ENCODE measurements at regions not wholly inside any gene's neighbourhood (a gene's known extent, or its start where the extent isn't known, plus 50 kb on each side); places are given as distances from the start of the nearest gene placed in this dataset.

DNA sequence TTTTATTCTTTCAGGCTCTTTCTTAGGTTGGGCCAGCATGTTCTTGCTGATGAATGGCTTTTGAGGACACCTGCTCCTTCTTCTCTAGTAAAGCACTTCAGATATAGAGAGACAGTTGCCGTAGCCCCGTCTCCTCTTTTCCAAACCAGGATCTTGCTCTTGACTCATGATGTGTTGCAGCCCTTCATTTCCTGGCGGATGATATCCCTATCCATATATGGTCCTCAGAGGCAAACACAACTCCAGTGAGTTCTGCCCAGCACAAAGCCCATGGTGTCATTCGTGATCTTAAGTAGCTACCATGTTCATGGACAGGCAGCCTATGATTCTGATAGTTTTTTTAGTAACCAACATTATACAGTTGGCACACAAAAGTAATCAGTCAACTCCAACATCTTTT, 59.8 kb upstream of the ACSL1 start:
- BruUV-seq (replicated peaks), result no TSS peak
- no peak overlapping the region for H3K9ac ChIP-seq (ENCODE audit: insufficient read depth, low read depth, low read length)
- H3K4me3 ChIP-seq (replicated peaks in 1 of 3; ENCODE audit: insufficient read depth in 1 of 3, low read depth in 2 of 3, low read length in 3 of 3), result peak overlapping the region in 1 of 3 experiments; percentile 22; a peak in 2 of 6 replicates
- H3K27ac ChIP-seq (ENCODE audit: extremely low read length, insufficient read depth, low read length), result peak overlapping the region; percentile 57
- H3K27me3 ChIP-seq (ENCODE audit: control insufficient read depth in 1 of 2, insufficient read depth in 2 of 2, low read length in 2 of 2), result no peaks in the 10 kb centered on the region
- POLR2A ChIA-PET, result interaction anchor here (1.6 to 2.4 kb wide), 2 partner anchors 12 to 72 kb away, joined by 4 to 7 read pairs; no protein-coding TSS in a partner anchor
- CTCF ChIA-PET (ENCODE audit: low intra/inter-chr PET ratio, low total read pairs), result no interaction called here
- ATAC-seq (peak; percentile 14; the same call in 1 of the 3 replicates), FAIRE-seq (no peak), DNase-seq (ENCODE audit: low spot score) (no peak)
- peak overlapping the region; percentile 64 for H3K4me2 ChIP-seq (ENCODE audit: low read depth, low read length)
- no peaks in the 10 kb centered on the region for H4K20me1 ChIP-seq (ENCODE audit: insufficient read depth, low read length)
- no peak overlapping the region for H2AFZ ChIP-seq (ENCODE audit: low read length)
- peaks cover 77% of the 10 kb centered on the region for H3K4me1 ChIP-seq (ENCODE audit: insufficient read depth, low read length)
- in situ Hi-C loops (cut with HindIII; ENCODE audit: extremely low pct_ligation_motif_present, low pct_unique_long_range_greater_than_20kb), result no loop called here
- no peaks in the 10 kb centered on the region for H3K36me3 ChIP-seq (replicated peaks in 1 of 2; ENCODE audit: control insufficient read depth in 1 of 2, insufficient read depth in 2 of 2, low read length in 2 of 2)
- H3K9me3 ChIP-seq (ENCODE audit: low read length), result no peaks in the 10 kb centered on the region
- intact Hi-C loops (cut with micrococcal nuclease; ENCODE audit: unreplicated experiment), result loop anchor here (5.0 kb wide), 1 partner anchor 48 kb away; no protein-coding TSS in a partner anchor
- no peaks in the 10 kb centered on the region for H3K79me2 ChIP-seq (ENCODE audit: insufficient read depth, low read length)
- WGBS (ENCODE audit: low lambda C conversion rate), result 53% methylated on average over 4 of the region's 4 CpGs
- no peak for TF ChIP-seq SUZ12 (IDR thresholded peaks at IDR 0.05; ENCODE audit: low read depth, low read length)
- TF ChIP-seq, protein P1, sequence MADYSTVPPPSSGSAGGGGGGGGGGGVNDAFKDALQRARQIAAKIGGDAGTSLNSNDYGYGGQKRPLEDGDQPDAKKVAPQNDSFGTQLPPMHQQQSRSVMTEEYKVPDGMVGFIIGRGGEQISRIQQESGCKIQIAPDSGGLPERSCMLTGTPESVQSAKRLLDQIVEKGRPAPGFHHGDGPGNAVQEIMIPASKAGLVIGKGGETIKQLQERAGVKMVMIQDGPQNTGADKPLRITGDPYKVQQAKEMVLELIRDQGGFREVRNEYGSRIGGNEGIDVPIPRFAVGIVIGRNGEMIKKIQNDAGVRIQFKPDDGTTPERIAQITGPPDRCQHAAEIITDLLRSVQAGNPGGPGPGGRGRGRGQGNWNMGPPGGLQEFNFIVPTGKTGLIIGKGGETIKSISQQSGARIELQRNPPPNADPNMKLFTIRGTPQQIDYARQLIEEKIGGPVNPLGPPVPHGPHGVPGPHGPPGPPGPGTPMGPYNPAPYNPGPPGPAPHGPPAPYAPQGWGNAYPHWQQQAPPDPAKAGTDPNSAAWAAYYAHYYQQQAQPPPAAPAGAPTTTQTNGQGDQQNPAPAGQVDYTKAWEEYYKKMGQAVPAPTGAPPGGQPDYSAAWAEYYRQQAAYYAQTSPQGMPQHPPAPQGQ (CRISPR knock-in tag; IDR thresholded peaks at IDR 0.05; ENCODE audit: borderline replicate concordance), result no peak
- TF ChIP-seq CEBPG (CRISPR knock-in tag; IDR thresholded peaks at IDR 0.05), result no peak
- TF ChIP-seq ZNF512B (CRISPR knock-in tag; IDR thresholded peaks at IDR 0.05; ENCODE audit: borderline replicate concordance), result no peak
- TF ChIP-seq SCMH1 (CRISPR knock-in tag; IDR thresholded peaks at IDR 0.05; ENCODE audit: borderline replicate concordance), result no peak
- TF ChIP-seq, protein P2, sequence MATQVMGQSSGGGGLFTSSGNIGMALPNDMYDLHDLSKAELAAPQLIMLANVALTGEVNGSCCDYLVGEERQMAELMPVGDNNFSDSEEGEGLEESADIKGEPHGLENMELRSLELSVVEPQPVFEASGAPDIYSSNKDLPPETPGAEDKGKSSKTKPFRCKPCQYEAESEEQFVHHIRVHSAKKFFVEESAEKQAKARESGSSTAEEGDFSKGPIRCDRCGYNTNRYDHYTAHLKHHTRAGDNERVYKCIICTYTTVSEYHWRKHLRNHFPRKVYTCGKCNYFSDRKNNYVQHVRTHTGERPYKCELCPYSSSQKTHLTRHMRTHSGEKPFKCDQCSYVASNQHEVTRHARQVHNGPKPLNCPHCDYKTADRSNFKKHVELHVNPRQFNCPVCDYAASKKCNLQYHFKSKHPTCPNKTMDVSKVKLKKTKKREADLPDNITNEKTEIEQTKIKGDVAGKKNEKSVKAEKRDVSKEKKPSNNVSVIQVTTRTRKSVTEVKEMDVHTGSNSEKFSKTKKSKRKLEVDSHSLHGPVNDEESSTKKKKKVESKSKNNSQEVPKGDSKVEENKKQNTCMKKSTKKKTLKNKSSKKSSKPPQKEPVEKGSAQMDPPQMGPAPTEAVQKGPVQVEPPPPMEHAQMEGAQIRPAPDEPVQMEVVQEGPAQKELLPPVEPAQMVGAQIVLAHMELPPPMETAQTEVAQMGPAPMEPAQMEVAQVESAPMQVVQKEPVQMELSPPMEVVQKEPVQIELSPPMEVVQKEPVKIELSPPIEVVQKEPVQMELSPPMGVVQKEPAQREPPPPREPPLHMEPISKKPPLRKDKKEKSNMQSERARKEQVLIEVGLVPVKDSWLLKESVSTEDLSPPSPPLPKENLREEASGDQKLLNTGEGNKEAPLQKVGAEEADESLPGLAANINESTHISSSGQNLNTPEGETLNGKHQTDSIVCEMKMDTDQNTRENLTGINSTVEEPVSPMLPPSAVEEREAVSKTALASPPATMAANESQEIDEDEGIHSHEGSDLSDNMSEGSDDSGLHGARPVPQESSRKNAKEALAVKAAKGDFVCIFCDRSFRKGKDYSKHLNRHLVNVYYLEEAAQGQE (IDR thresholded peaks at IDR 0.05; ENCODE audit: borderline replicate concordance in 1 of 2, low read depth in 1 of 2, low read length in 2 of 2), result no peak
- peak; percentile 14; the same call in 1 of the 2 replicates for TF ChIP-seq HOMEZ (CRISPR knock-in tag; IDR thresholded peaks at IDR 0.05; ENCODE audit: low read depth)
- TF ChIP-seq SRF (IDR thresholded peaks at IDR 0.05; ENCODE audit: low read depth, low read length), result peak; percentile 85
- no peak for TF ChIP-seq ZC3H13 (CRISPR knock-in tag; IDR thresholded peaks at IDR 0.05)

Measured in HepG2 (cell line).